Tibial artery (tissue), 4 donors: ENCODE measurements at regions not wholly inside any gene's neighbourhood (a gene's known extent, or its start where the extent isn't known, plus 50 kb on each side); places are given as distances from the start of the nearest gene placed in this dataset.

Source experiments
- DNase-seq, 2 donors: peaks; one replicate each; pipeline ENCODE4 v3.0.0-alpha.2; 2019
- H3K27ac ChIP-seq, 2 donors: fragments of 200-600 bp; sonication (generic) in 1 of 2; 1 replicate in 1 of 2; 2 replicates in 1 of 2; pipeline ENCODE4 v1.5.1; 2018 to 2019; ENCODE audit warnings: mild to moderate bottlenecking in 1 of 2
- H3K27me3 ChIP-seq, 2 donors: fragments of 200-600 bp; sonication (generic) in 1 of 2; one replicate each; pipeline versions ENCODE4 v1.5.1 to v1.6.0; 2016 to 2019
- H3K36me3 ChIP-seq, 3 donors: fragments of 200-600 bp; sonication (generic) in 2 of 3; one replicate each; pipeline ENCODE4 v1.5.1; 2016 to 2019; ENCODE audit warnings: mild to moderate bottlenecking in 2 of 3
- H3K4me1 ChIP-seq, 4 donors: fragments of 200-600 bp; sonication (generic) in 2 of 4; 1 replicate in 3 of 4; 2 replicates in 1 of 4; pipeline ENCODE4 v1.5.1; 2016 to 2019
- H3K4me3 ChIP-seq, 2 donors: fragments of 200-600 bp; sonication (generic) in 1 of 2; 1 replicate in 1 of 2; 2 replicates in 1 of 2; pipeline ENCODE4 v1.5.1; 2018 to 2019; ENCODE audit warnings: mild to moderate bottlenecking in 2 of 2
- H3K9me3 ChIP-seq, 3 donors: fragments of 200-600 bp; sonication (generic) in 1 of 3; one replicate each; pipeline ENCODE4 v1.5.1; 2016 to 2019
- CTCF ChIP-seq, 2 experiments: fragments of 200-600 bp in 1 of 2; fragments of 450-650 bp in 1 of 2; IDR thresholded peaks; one replicate each; pipeline ENCODE4 v1.5.1; 2017 to 2019; ENCODE audit warnings: antibody characterized with exemption in 2 of 2, mild to moderate bottlenecking in 1 of 2, moderate library complexity in 1 of 2
- intact Hi-C: fragments of 100-400 bp; cut with DNase I; formaldehyde crosslinking; loops from one replicate; pipeline ENCODE4 v1.15.0; 2023; ENCODE audit warnings: low total_unique reads

DNA sequence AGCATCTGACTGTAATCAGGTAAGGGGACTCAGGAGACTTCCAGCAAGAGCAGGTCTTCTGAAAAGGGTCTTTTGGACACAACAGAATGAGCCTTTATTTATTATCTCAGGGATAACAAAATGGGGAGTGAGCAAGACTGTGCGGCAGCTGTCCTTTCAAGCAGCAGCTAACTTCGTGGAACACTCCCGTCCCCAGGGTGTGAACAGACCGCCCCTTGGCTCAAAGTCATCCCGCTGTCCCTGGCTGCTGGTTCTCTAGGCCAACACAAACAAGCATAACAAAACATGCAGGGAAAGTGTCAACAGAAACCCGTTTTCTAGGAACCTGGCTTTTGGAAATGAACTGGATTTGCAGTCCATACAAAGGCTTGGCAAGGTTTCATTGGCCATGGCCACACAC lies 787.9 kb upstream of the FANCL start:
- Histone ChIP-seq H3K27ac (no peak overlapping the region), H3K4me1 (peaks cover 0 to 3% (median 0%) of the 10 kb centered on the region in 4 donors), H3K36me3 (no peaks in the 10 kb centered on the region), H3K27me3 (no peaks in the 10 kb centered on the region), H3K9me3 (no peaks in the 10 kb centered on the region), H3K4me3 (no peak overlapping the region)
- DNase-seq, result no peak
- TF ChIP-seq CTCF (IDR thresholded peaks at IDR 0.05), result no peak
- intact Hi-C loops, result no loop called here

GRCh38 chr2:59027320-59027719 lies 786.2 kb upstream of the FANCL start:
- no peak for DNase-seq

DNA sequence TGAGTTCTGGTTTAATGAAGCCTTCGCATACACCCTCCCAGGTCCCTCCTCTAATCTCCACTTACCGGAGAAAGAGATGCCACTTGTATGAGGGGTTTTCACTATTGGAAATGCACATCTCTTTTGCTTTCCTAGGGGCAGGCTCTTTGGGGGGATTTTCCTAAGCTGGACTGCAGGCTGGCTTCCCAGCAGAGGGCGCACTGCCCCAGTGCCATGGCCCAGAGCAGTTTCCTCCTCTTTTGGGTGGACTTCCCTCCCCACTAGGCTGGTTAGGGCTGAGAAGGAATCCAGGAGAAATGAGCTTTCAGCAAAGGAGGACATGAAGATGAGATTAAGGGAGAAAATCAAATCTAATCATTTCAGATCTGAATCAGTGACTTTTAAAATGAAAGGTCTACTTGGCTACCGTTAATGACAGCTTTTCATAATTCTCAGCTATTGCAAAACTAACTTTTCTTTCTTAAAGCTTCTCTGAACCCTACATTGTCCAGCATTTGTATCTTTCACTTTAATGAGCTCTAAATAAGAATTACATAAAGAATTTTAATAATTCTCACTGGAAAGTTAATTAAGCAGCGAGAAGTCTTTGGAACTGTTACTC lies 784.1 kb upstream of the FANCL start:
- TF ChIP-seq CTCF (IDR thresholded peaks at IDR 0.05), result peak in 1 of 2 experiments; percentile 9
- no peak for DNase-seq
- Histone ChIP-seq H3K36me3 (no peaks in the 10 kb centered on the region), H3K27ac (no peak overlapping the region), H3K4me3 (no peak overlapping the region), H3K9me3 (no peaks in the 10 kb centered on the region), H3K4me1 (peaks cover 0 to 3% (median 0%) of the 10 kb centered on the region in 4 donors), H3K27me3 (no peaks in the 10 kb centered on the region)
- intact Hi-C loops, result no loop called here

More at GRCh38 chr2:59027320-59027719, 786.2 kb upstream of the FANCL start:
- Histone ChIP-seq H3K9me3 (no peaks in the 10 kb centered on the region), H3K36me3 (no peaks in the 10 kb centered on the region), H3K27ac (no peak overlapping the region), H3K4me1 (peaks cover 0 to 3% (median 0%) of the 10 kb centered on the region in 4 donors), H3K4me3 (no peak overlapping the region), H3K27me3 (no peaks in the 10 kb centered on the region)
- TF ChIP-seq CTCF (IDR thresholded peaks at IDR 0.05), result no peak
- intact Hi-C loops, result no loop called here

- intact Hi-C loops, result no loop called here
These were observed 780.7 kb upstream of the FANCL start for GRCh38 chr2:59021786-59022185.

GRCh38 chr2:59019566-59020159 lies 778.5 kb upstream of the FANCL start:
- no peak overlapping the region for H3K27ac ChIP-seq
- intact Hi-C loops, result no loop called here
- peaks cover 0 to 3% (median 0%) of the 10 kb centered on the region in 3 donors for H3K9me3 ChIP-seq
- no peak overlapping the region for H3K4me3 ChIP-seq
- no peak for DNase-seq
- no peaks in the 10 kb centered on the region for H3K36me3 ChIP-seq
- no peaks in the 10 kb centered on the region for H3K27me3 ChIP-seq
- TF ChIP-seq CTCF (IDR thresholded peaks at IDR 0.05), result no peak
- H3K4me1 ChIP-seq, result no peaks in the 10 kb centered on the region

More at GRCh38 chr2:59021786-59022185, 780.7 kb upstream of the FANCL start:
- Histone ChIP-seq H3K4me1 (no peaks in the 10 kb centered on the region), H3K9me3 (no peaks in the 10 kb centered on the region), H3K27ac (no peak overlapping the region), H3K4me3 (no peak overlapping the region), H3K36me3 (no peaks in the 10 kb centered on the region), H3K27me3 (no peaks in the 10 kb centered on the region)
- DNase-seq, result no peak
- no peak for TF ChIP-seq CTCF (IDR thresholded peaks at IDR 0.05)
